A549 (cell line): ENCODE measurements at regions not wholly inside any gene's neighbourhood (a gene's known extent, or its start where the extent isn't known, plus 50 kb on each side); places are given as distances from the start of the nearest gene placed in this dataset.

Source experiments
- ATAC-seq, 2 experiments: fragments of 200-7000 bp in 1 of 2; fragments of >200 bp in 1 of 2; cut with Nextera tagmentation in 1 of 2; cut with Tn5 transposase in 1 of 2; 3 replicates each; pipeline versions ENCODE4 v1.8.0 to v1.9.1; 2018 to 2020; ENCODE audit warnings: mild to moderate bottlenecking in 1 of 2, moderate library complexity in 1 of 2
- CTCF ChIA-PET: fragments of 300-600 bp; sonication (Branson Sonifier 250); formaldehyde crosslinking; extraction: SDS; loops from one replicate; lab custom pipeline; 2021; ENCODE audit warnings: antibody characterized with exemption, inconsistent platforms; lab: Yijun Ruan, JAX
- POLR2A ChIA-PET: fragments of 350-600 bp; formaldehyde crosslinking; extraction: SDS; loops from one replicate; lab custom pipeline; 2021; ENCODE audit warnings: antibody characterized with exemption, inconsistent platforms; lab: Yijun Ruan, JAX
- DNase-seq, 2 experiments: peaks; one replicate each; pipeline versions ENCODE4 v3.0.0 to v3.0.0-alpha.2; 2011 to 2016; ENCODE audit warnings: low read depth in 1 of 2, low spot score in 1 of 2
- FAIRE-seq: peaks from 2 replicates; lab custom pipeline; 2011; peaks lifted over from hg19 to GRCh38; lab: Jason Lieb, UNC
- H3K27ac ChIP-seq, 2 experiments: fragments of >200 bp; sonication (Bioruptor Twin); formaldehyde crosslinking; 3 replicates each; pipeline ENCODE4 v1.5.1; 2016 to 2017
- H3K4me1 ChIP-seq: fragments of >200 bp; sonication (Bioruptor Twin); formaldehyde crosslinking; 3 replicates; pipeline ENCODE4 v1.6.1; 2016
- H3K4me2 ChIP-seq: fragments of >200 bp; sonication (Bioruptor Twin); formaldehyde crosslinking; 3 replicates; pipeline ENCODE4 v1.6.1; 2016
- H3K4me3 ChIP-seq: fragments of >200 bp; sonication (Bioruptor Twin); formaldehyde crosslinking; 3 replicates; pipeline ENCODE4 v1.5.1; 2016
- H3K9me3 ChIP-seq: fragments of >200 bp; sonication (Bioruptor Twin); formaldehyde crosslinking; 3 replicates; pipeline ENCODE4 v1.6.1; 2016
- CBX8 ChIP-seq: fragments of 200-600 bp; sonication (generic); IDR thresholded peaks from 2 replicates; pipeline ENCODE4 v1.6.1; 2016
- CHD2 ChIP-seq: fragments of 150-350 bp; IDR thresholded peaks from 2 replicates; pipeline ENCODE4 v1.6.1; 2014; ENCODE audit warnings: low read length; ENCODE audit not compliant: partially characterized antibody
- EHMT2 ChIP-seq: fragments of 200-600 bp; sonication (generic); IDR thresholded peaks from 2 replicates; pipeline ENCODE4 v1.6.1; 2016; ENCODE audit warnings: antibody characterized with exemption, low read depth, mild to moderate bottlenecking, moderate library complexity
- ESRRA ChIP-seq: fragments of 150-350 bp; IDR thresholded peaks from 2 replicates; pipeline ENCODE4 v1.6.1; 2014; ENCODE audit warnings: mild to moderate bottlenecking, low read length, borderline replicate concordance
- FOSB ChIP-seq: fragments of 250-450 bp; sonication (Bioruptor Pico); IDR thresholded peaks from 2 replicates; pipeline ENCODE4 v1.5.0; 2020; ENCODE audit warnings: mild to moderate bottlenecking, moderate library complexity
- FOXS1 ChIP-seq: fragments of 250-450 bp; sonication (Bioruptor Pico); IDR thresholded peaks from 2 replicates; pipeline ENCODE4 v1.5.0; 2020; ENCODE audit warnings: mild to moderate bottlenecking, moderate library complexity
- GATA3 ChIP-seq: IDR thresholded peaks from 2 replicates; pipeline ENCODE4 v1.6.1; 2012; ENCODE audit warnings: borderline replicate concordance
- HDAC2 ChIP-seq: fragments of 200-600 bp; sonication (generic); IDR thresholded peaks from 2 replicates; pipeline ENCODE4 v1.6.1; 2016
- HEYL ChIP-seq: fragments of 250-450 bp; sonication (Bioruptor Pico); IDR thresholded peaks from 2 replicates; pipeline ENCODE4 v1.8.0; 2021; ENCODE audit warnings: mild to moderate bottlenecking, moderate library complexity
- MAX ChIP-seq: IDR thresholded peaks from 2 replicates; pipeline ENCODE4 v1.6.1; 2012
- MAZ ChIP-seq: fragments of 150-350 bp; IDR thresholded peaks from 2 replicates; pipeline ENCODE4 v1.6.1; 2014; ENCODE audit warnings: antibody characterized with exemption, low read depth, low read length, borderline replicate concordance
- MYC ChIP-seq: IDR thresholded peaks from 2 replicates; pipeline ENCODE4 v1.6.1; 2012; ENCODE audit warnings: mild to moderate bottlenecking, inconsistent platforms, low read length, improper control_type of control experiment, borderline replicate concordance
- NPAS2 ChIP-seq: fragments of 250-450 bp; sonication (Bioruptor Pico); IDR thresholded peaks from 2 replicates; pipeline ENCODE4 v1.8.0; 2022; ENCODE audit warnings: mild to moderate bottlenecking, moderate library complexity, borderline replicate concordance
- NR3C1 ChIP-seq: fragments of >200 bp; sonication (Bioruptor Twin); formaldehyde crosslinking; IDR thresholded peaks from 3 replicates; pipeline ENCODE4 v1.6.1; 2017
- PBX3 ChIP-seq: IDR thresholded peaks from 2 replicates; pipeline ENCODE4 v1.6.1; 2012
- POLR2AphosphoS2 ChIP-seq: conservative IDR thresholded peaks from 2 replicates; pipeline ENCODE4 v1.6.1; 2012; ENCODE audit warnings: low read length, improper control_type of control experiment, inconsistent platforms
- RAD21 ChIP-seq, 2 experiments: fragments of >200 bp in 1 of 2; sonication (Bioruptor Twin) in 1 of 2; formaldehyde crosslinking in 1 of 2; IDR thresholded peaks in 1 of 2; conservative IDR thresholded peaks in 1 of 2; 2 replicates in 1 of 2; 3 replicates in 1 of 2; pipeline ENCODE4 v1.6.1; 2012 to 2018; ENCODE audit warnings: inconsistent platforms in 1 of 2
- RARB ChIP-seq: fragments of 250-450 bp; sonication (Bioruptor Pico); IDR thresholded peaks from 2 replicates; pipeline ENCODE4 v1.8.0; 2021; ENCODE audit warnings: mild to moderate bottlenecking, moderate library complexity
- RCOR1 ChIP-seq: fragments of 150-350 bp; IDR thresholded peaks from 2 replicates; pipeline ENCODE4 v1.6.1; 2014; ENCODE audit warnings: antibody characterized with exemption, low read length, low read depth
- RFX5 ChIP-seq: fragments of 450-650 bp; IDR thresholded peaks from 2 replicates; pipeline ENCODE4 v1.7.1; 2014; ENCODE audit warnings: antibody characterized with exemption, mild to moderate bottlenecking, moderate library complexity
- RNF2 ChIP-seq: fragments of 200-600 bp; sonication (generic); IDR thresholded peaks from 2 replicates; pipeline ENCODE4 v1.6.1; 2016; ENCODE audit warnings: low read depth, mild to moderate bottlenecking, antibody characterized with exemption, moderate library complexity, borderline replicate concordance
- TFCP2L1 ChIP-seq: fragments of 250-450 bp; sonication (Bioruptor Pico); IDR thresholded peaks from 2 replicates; pipeline ENCODE4 v1.5.0; 2021; ENCODE audit warnings: mild to moderate bottlenecking
- USF2 ChIP-seq: fragments of 450-650 bp; IDR thresholded peaks from 2 replicates; pipeline ENCODE4 v1.6.1; 2014; ENCODE audit warnings: antibody characterized with exemption
- ZFP36 ChIP-seq: fragments of 450-650 bp; IDR thresholded peaks from 2 replicates; pipeline ENCODE4 v1.6.1; 2014; ENCODE audit warnings: borderline replicate concordance; ENCODE audit not compliant: partially characterized antibody
- ZSCAN20 ChIP-seq: fragments of 250-450 bp; sonication (Bioruptor Pico); IDR thresholded peaks from 2 replicates; pipeline ENCODE4 v1.8.0; 2022; ENCODE audit warnings: mild to moderate bottlenecking, moderate library complexity
- WGBS: methylation state at CpG from one replicate; pipeline ENCODE4 v1.1.6; 2017; ENCODE audit errors: missing lambda C conversion rate; 5-methylcytosine and 5-hydroxymethylcytosine counted together
- TF ChIP-seq, protein P1 (sequence below): IDR thresholded peaks from 2 replicates; pipeline ENCODE4 v1.6.1; 2012; ENCODE audit warnings: low read depth, borderline replicate concordance
- TF ChIP-seq, protein P2 (sequence below): fragments of >200 bp; sonication (Bioruptor Twin); formaldehyde crosslinking; IDR thresholded peaks from 2 replicates; pipeline ENCODE4 v1.6.1; 2016
- TF ChIP-seq, protein P3 (sequence below): fragments of 200-600 bp; sonication (generic); IDR thresholded peaks from 2 replicates; pipeline ENCODE4 v1.6.1; 2016; ENCODE audit warnings: antibody characterized with exemption, mild to moderate bottlenecking, moderate library complexity

- no peak for ATAC-seq
- Histone ChIP-seq H3K4me1 (no peaks in the 10 kb centered on the region), H3K4me2 (no peak overlapping the region), H3K27ac (no peak overlapping the region), H3K4me3 (no peak overlapping the region), H3K9me3 (no peaks in the 10 kb centered on the region)
- POLR2A ChIA-PET, result no interaction called here
- CTCF ChIA-PET, result interaction anchor here (1.2 to 3.5 kb wide), 5 partner anchors 10 to 380 kb away, joined by 4 to 19 read pairs (median 4); no protein-coding TSS in a partner anchor
- no peak for DNase-seq
- no peak for FAIRE-seq
- TF ChIP-seq NPAS2 (CRISPR knock-in tag) (no peak), PBX3 (no peak), ESRRA (no peak), ZSCAN20 (CRISPR knock-in tag) (no peak), MAX (no peak), POLR2AphosphoS2 (no peak), HEYL (CRISPR knock-in tag) (no peak), RCOR1 (no peak), FOSB (CRISPR knock-in tag) (no peak)
- TF ChIP-seq, protein P1, sequence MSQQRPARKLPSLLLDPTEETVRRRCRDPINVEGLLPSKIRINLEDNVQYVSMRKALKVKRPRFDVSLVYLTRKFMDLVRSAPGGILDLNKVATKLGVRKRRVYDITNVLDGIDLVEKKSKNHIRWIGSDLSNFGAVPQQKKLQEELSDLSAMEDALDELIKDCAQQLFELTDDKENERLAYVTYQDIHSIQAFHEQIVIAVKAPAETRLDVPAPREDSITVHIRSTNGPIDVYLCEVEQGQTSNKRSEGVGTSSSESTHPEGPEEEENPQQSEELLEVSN, result no peak
- WGBS, result 35% methylated on average over 2 of the region's 2 CpGs
Observed at GRCh38 chr20:1792274-1792673, 102.9 kb upstream of the SIRPA start.

DNA sequence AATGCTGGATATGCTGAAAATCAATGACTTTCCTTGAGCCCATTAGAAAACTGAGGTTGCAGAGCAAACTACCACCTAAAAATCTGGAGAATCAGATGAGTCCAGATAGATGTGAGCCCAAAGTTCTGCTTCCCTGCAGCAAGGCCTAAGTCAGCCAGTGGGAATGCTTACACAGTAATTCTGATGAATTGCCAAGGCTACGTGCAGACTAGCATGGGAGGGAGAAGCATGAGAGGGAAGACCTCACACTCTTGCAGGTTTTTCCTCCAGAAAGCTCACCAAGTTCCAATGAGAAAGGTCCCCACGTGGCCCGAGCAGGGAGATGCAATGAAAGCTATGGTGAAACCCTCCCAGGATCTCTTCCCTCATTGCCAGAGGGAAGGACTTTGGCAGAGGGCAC is 104.8 kb upstream of the SIRPA start:
- ChIA-PET CTCF (interaction anchor here (1.0 to 3.5 kb wide), 7 partner anchors 10 to 217 kb away, joined by 3 to 19 read pairs (median 7); no protein-coding TSS in a partner anchor), POLR2A (interaction anchor here (1.3 kb wide), 1 partner anchor 10 kb away, joined by 3 read pairs; no protein-coding TSS in a partner anchor)
- peak in 1 of 2 experiments; percentile 14; a peak in 2 of 6 replicates for ATAC-seq
- H3K27ac ChIP-seq, result no peak overlapping the region
- TF ChIP-seq GATA3 (no peak), RAD21 (conservative IDR thresholded peaks at IDR 0.05 in 1 of 2, IDR thresholded peaks at IDR 0.05 in 1 of 2) (no peak), MAZ (no peak), CHD2 (no peak), HDAC2 (no peak), RNF2 (no peak), RARB (CRISPR knock-in tag) (no peak), NR3C1 (no peak), TFCP2L1 (CRISPR knock-in tag) (no peak), USF2 (no peak), EHMT2 (no peak), NPAS2 (CRISPR knock-in tag) (no peak), FOXS1 (no peak), MYC (no peak)
- FAIRE-seq, result no peak
- H3K4me2 ChIP-seq, result no peak overlapping the region
- no peak overlapping the region for H3K4me3 ChIP-seq
- 13% methylated on average over 3 of the region's 3 CpGs for WGBS
- no peaks in the 10 kb centered on the region for H3K4me1 ChIP-seq
- DNase-seq, result no peak
- H3K9me3 ChIP-seq, result no peaks in the 10 kb centered on the region

- Histone ChIP-seq H3K4me1 (no peaks in the 10 kb centered on the region), H3K27ac (no peak overlapping the region), H3K9me3 (no peaks in the 10 kb centered on the region), H3K4me3 (no peak overlapping the region), H3K4me2 (no peak overlapping the region)
- no peak for DNase-seq
- ChIA-PET POLR2A (no interaction called here), CTCF (interaction anchor here (1.0 kb wide), 1 partner anchor 11 kb away, joined by 3 read pairs; no protein-coding TSS in a partner anchor)
- no peak for FAIRE-seq
- ATAC-seq, result no peak
- 44% methylated on average over 4 of the region's 4 CpGs for WGBS
- TF ChIP-seq ZFP36 (no peak), CBX8 (no peak), MYC (no peak), RARB (CRISPR knock-in tag) (no peak), RFX5 (no peak)
- TF ChIP-seq, protein P2, sequence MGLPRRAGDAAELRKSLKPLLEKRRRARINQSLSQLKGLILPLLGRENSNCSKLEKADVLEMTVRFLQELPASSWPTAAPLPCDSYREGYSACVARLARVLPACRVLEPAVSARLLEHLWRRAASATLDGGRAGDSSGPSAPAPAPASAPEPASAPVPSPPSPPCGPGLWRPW, result no peak
- TF ChIP-seq, protein P3, sequence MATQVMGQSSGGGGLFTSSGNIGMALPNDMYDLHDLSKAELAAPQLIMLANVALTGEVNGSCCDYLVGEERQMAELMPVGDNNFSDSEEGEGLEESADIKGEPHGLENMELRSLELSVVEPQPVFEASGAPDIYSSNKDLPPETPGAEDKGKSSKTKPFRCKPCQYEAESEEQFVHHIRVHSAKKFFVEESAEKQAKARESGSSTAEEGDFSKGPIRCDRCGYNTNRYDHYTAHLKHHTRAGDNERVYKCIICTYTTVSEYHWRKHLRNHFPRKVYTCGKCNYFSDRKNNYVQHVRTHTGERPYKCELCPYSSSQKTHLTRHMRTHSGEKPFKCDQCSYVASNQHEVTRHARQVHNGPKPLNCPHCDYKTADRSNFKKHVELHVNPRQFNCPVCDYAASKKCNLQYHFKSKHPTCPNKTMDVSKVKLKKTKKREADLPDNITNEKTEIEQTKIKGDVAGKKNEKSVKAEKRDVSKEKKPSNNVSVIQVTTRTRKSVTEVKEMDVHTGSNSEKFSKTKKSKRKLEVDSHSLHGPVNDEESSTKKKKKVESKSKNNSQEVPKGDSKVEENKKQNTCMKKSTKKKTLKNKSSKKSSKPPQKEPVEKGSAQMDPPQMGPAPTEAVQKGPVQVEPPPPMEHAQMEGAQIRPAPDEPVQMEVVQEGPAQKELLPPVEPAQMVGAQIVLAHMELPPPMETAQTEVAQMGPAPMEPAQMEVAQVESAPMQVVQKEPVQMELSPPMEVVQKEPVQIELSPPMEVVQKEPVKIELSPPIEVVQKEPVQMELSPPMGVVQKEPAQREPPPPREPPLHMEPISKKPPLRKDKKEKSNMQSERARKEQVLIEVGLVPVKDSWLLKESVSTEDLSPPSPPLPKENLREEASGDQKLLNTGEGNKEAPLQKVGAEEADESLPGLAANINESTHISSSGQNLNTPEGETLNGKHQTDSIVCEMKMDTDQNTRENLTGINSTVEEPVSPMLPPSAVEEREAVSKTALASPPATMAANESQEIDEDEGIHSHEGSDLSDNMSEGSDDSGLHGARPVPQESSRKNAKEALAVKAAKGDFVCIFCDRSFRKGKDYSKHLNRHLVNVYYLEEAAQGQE, result no peak
Observed at GRCh38 chr20:1788044-1788443, 107.2 kb upstream of the SIRPA start.
